Lung (tissue), 11 donors: ENCODE measurements at regions not wholly inside any gene's neighbourhood (a gene's known extent, or its start where the extent isn't known, plus 50 kb on each side); places are given as distances from the start of the nearest gene placed in this dataset.
A peak's percentile ranks its signal among the peaks of the same experiment; 100 is the strongest.

Experiments used
- ATAC-seq: fragments of 200-7000 bp; cut with Tn5 transposase; one replicate; pipeline ENCODE4 v1.9.1; 2020; ENCODE audit warnings: moderate number of reproducible peaks; ENCODE audit not compliant: insufficient read depth, low FRiP score
- DNase-seq, 3 donors: peaks; one replicate each; pipeline ENCODE4 v3.0.0-alpha.2; 2013 to 2017
- H3K27ac ChIP-seq, 2 donors: one replicate each; pipeline ENCODE4 v1.5.1; 2013; ENCODE audit warnings: mild to moderate bottlenecking in 2 of 2, moderate library complexity in 2 of 2, control low read depth in 1 of 2, inconsistent platforms in 1 of 2, low read depth in 1 of 2, low read length in 1 of 2
- H3K27me3 ChIP-seq, 3 donors: one replicate each; pipeline ENCODE4 v1.5.1; 2013; ENCODE audit warnings: low read length in 2 of 3; ENCODE audit not compliant: control insufficient read depth in 3 of 3, insufficient read depth in 3 of 3
- H3K36me3 ChIP-seq, 4 donors: one replicate each; pipeline ENCODE4 v1.5.1; 2013; ENCODE audit warnings: low read length in 4 of 4, mild to moderate bottlenecking in 1 of 4, moderate library complexity in 1 of 4; ENCODE audit not compliant: control insufficient read depth in 4 of 4, insufficient read depth in 4 of 4
- H3K4me1 ChIP-seq, 5 donors: one replicate each; pipeline ENCODE4 v1.5.1; 2013; ENCODE audit warnings: low read length in 5 of 5, mild to moderate bottlenecking in 2 of 5, moderate library complexity in 1 of 5; ENCODE audit not compliant: control insufficient read depth in 5 of 5, insufficient read depth in 5 of 5
- H3K4me3 ChIP-seq: one replicate; pipeline ENCODE4 v1.5.1; 2013; ENCODE audit warnings: mild to moderate bottlenecking, control low read depth, moderate library complexity
- H3K9ac ChIP-seq, 2 donors: one replicate each; pipeline ENCODE4 v1.5.1; 2013; ENCODE audit warnings: low read length in 2 of 2, control low read depth in 1 of 2; ENCODE audit not compliant: insufficient read depth in 1 of 2
- H3K9me3 ChIP-seq, 4 donors: one replicate each; pipeline ENCODE4 v1.5.1; 2013; ENCODE audit warnings: low read length in 3 of 4, mild to moderate bottlenecking in 1 of 4, moderate library complexity in 1 of 4; ENCODE audit not compliant: control insufficient read depth in 4 of 4, insufficient read depth in 3 of 4
- CTCF ChIP-seq: IDR thresholded peaks from 2 replicates; pipeline ENCODE4 v1.5.1; 2012; ENCODE audit warnings: mild to moderate bottlenecking; ENCODE audit errors: control extremely low read depth, extremely low read depth
- WGBS, 2 donors: extraction: QIAGEN DNeasy Blood & Tissue Kit; methylation state at CpG; one replicate each; pipeline ENCODE4 v1.1.7; 2013; 5-methylcytosine and 5-hydroxymethylcytosine counted together
- donor health status: control.
- donor health status: control.
- donor health status: Bipolar disorder and iron deficiency.
- donor health status: healthy.
- donor health status: DM: yes; HTN: yes; CAD: no.

- no peak for TF ChIP-seq CTCF
- DNase-seq = peak in 1 of 3 donors; percentile 10
- no peaks in the 10 kb centered on the region for H3K36me3 ChIP-seq
- H3K27ac ChIP-seq = no peak overlapping the region
- H3K9ac ChIP-seq = no peak overlapping the region
- peaks cover 0 to 3% (median 0%) of the 10 kb centered on the region in 4 donors for H3K9me3 ChIP-seq
- no peak overlapping the region for H3K4me3 ChIP-seq
- ATAC-seq = no peak
- H3K4me1 ChIP-seq = no peaks in the 10 kb centered on the region
- H3K27me3 ChIP-seq = no peaks in the 10 kb centered on the region
Measured at GRCh38 chr12:56872366-56872765, 61.8 kb downstream of the SDR9C7 start.

GRCh38 chr12:56867216-56867615 is 67.0 kb downstream of the SDR9C7 start:
- H3K9me3 ChIP-seq = peaks cover 0 to 30% (median 24%) of the 10 kb centered on the region in 4 donors

GRCh38 chr12:56866493-56866892 is 67.7 kb downstream of the SDR9C7 start:
- H3K4me3 ChIP-seq = no peak overlapping the region
- no peaks in the 10 kb centered on the region for H3K4me1 ChIP-seq
- DNase-seq (no peak), ATAC-seq (no peak)
- H3K27me3 ChIP-seq = no peaks in the 10 kb centered on the region
- WGBS, 2 donors = 35 to 86% methylated on average over 1 of the region's 1 CpG
- TF ChIP-seq CTCF = no peak
- no peak overlapping the region for H3K9ac ChIP-seq
- no peak overlapping the region for H3K27ac ChIP-seq
- peaks cover 0 to 31% (median 25%) of the 10 kb centered on the region in 4 donors for H3K9me3 ChIP-seq
- no peaks in the 10 kb centered on the region for H3K36me3 ChIP-seq

More at GRCh38 chr12:56867216-56867615, 67.0 kb downstream of the SDR9C7 start:
- no peak overlapping the region for H3K27ac ChIP-seq
- no peak overlapping the region for H3K4me3 ChIP-seq
- DNase-seq (no peak), ATAC-seq (no peak)
- no peaks in the 10 kb centered on the region for H3K4me1 ChIP-seq
- no peak overlapping the region for H3K9ac ChIP-seq
- no peaks in the 10 kb centered on the region for H3K36me3 ChIP-seq
- no peak for TF ChIP-seq CTCF
- WGBS, 2 donors = 65 to 71% methylated on average over 1 of the region's 1 CpG
- no peaks in the 10 kb centered on the region for H3K27me3 ChIP-seq

- ATAC-seq (no peak), DNase-seq (no peak)
- H3K9me3 ChIP-seq = peaks cover 0 to 31% (median 25%) of the 10 kb centered on the region in 4 donors
- H3K9ac ChIP-seq = no peak overlapping the region
- no peak overlapping the region for H3K4me3 ChIP-seq
- H3K27me3 ChIP-seq = no peaks in the 10 kb centered on the region
- H3K4me1 ChIP-seq = no peaks in the 10 kb centered on the region
- TF ChIP-seq CTCF = no peak
- H3K27ac ChIP-seq = no peak overlapping the region
- H3K36me3 ChIP-seq = no peaks in the 10 kb centered on the region
- WGBS, 2 donors = 82 to 90% methylated on average over 2 of the region's 2 CpGs
Measured at GRCh38 chr12:56864318-56864717, 69.9 kb downstream of the SDR9C7 start.
